ENCODE measurements at regions not wholly inside any gene's neighbourhood (a gene's known extent, or its start where the extent isn't known, plus 50 kb on each side); places are given as distances from the start of the nearest gene placed in this dataset.

- TF ChIP-seq EP300 (IDR thresholded peaks at IDR 0.05; ENCODE audit: borderline replicate concordance) (no peak), FOXM1 (IDR thresholded peaks at IDR 0.05; ENCODE audit: borderline replicate concordance, low read depth) (no peak), CREB1 (IDR thresholded peaks at IDR 0.05; ENCODE audit: low read depth) (no peak), ZBTB7A (IDR thresholded peaks at IDR 0.05; ENCODE audit: low read depth) (no peak), RAD21 (IDR thresholded peaks at IDR 0.05; ENCODE audit: low read depth) (no peak)
Observed at GRCh38 chr12:3933819-3934192, 60.6 kb upstream of the PARP11 start.
